ENCODE measurements at regions not wholly inside any gene's neighbourhood (a gene's known extent, or its start where the extent isn't known, plus 50 kb on each side); places are given as distances from the start of the nearest gene placed in this dataset.

GRCh38 chr1:34617321-34618118 lies 137.3 kb upstream of the GJB5 start:
- no peak for ATAC-seq (ENCODE audit: low read depth)
- no peak for DNase-seq (ENCODE audit: low spot score in 2 of 2)
- Mint-ChIP-seq H3K27ac (no peak overlapping the region), H3K4me3 (no peak overlapping the region), H3K36me3 (no peaks in the 10 kb centered on the region), H3K27me3 (peaks cover 16% of the 10 kb centered on the region), H3K9me3 (no peaks in the 10 kb centered on the region), H3K4me1 (no peaks in the 10 kb centered on the region)

GRCh38 chr1:34618381-34618780 lies 136.5 kb upstream of the GJB5 start:
- Mint-ChIP-seq H3K27me3 (peaks cover 17% of the 10 kb centered on the region), H3K36me3 (no peaks in the 10 kb centered on the region), H3K4me3 (no peak overlapping the region), H3K27ac (no peak overlapping the region), H3K4me1 (no peaks in the 10 kb centered on the region), H3K9me3 (no peaks in the 10 kb centered on the region)
- DNase-seq (ENCODE audit: low spot score in 2 of 2) = no peak
- no peak for ATAC-seq (ENCODE audit: low read depth)

DNA sequence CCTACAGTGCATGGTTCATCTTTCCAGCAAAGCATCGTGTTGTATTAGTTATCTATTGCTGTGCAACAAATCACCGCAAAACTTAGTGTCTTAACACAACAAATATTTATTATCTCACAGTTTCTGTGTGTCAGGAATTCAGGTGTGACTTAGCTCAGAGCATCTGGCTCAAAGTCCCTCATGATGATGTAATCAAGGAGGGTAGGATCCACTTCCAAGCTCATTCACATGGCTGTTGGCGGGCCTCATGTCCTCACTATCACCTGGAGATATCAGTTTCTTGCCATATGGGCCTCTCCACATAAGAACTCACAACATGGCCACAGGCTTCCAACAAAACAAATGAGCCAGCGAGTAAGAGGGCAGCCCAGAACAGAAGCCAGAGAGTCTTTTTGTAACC lies 135.6 kb upstream of the GJB5 start:
- no peak for DNase-seq (ENCODE audit: low spot score in 2 of 2)
- H3K36me3 Mint-ChIP-seq = no peaks in the 10 kb centered on the region
- H3K4me1 Mint-ChIP-seq = no peaks in the 10 kb centered on the region
- peaks cover 19% of the 10 kb centered on the region for H3K27me3 Mint-ChIP-seq
- H3K27ac Mint-ChIP-seq = no peak overlapping the region
- no peak for ATAC-seq (ENCODE audit: low read depth)
- H3K9me3 Mint-ChIP-seq = no peaks in the 10 kb centered on the region
- no peak overlapping the region for H3K4me3 Mint-ChIP-seq

- Mint-ChIP-seq H3K27ac (no peak overlapping the region), H3K4me3 (no peak overlapping the region), H3K27me3 (peaks cover 18% of the 10 kb centered on the region), H3K9me3 (no peaks in the 10 kb centered on the region), H3K36me3 (no peaks in the 10 kb centered on the region), H3K4me1 (no peaks in the 10 kb centered on the region)
- no peak for ATAC-seq (ENCODE audit: low read depth)
- no peak for DNase-seq (ENCODE audit: low spot score in 2 of 2)
Observed at GRCh38 chr1:34621916-34622315, 132.9 kb upstream of the GJB5 start.

GRCh38 chr1:34625521-34626015 lies 129.3 kb upstream of the GJB5 start:
- H3K4me1 Mint-ChIP-seq = no peaks in the 10 kb centered on the region
- peaks cover 13% of the 10 kb centered on the region for H3K27me3 Mint-ChIP-seq

DNA sequence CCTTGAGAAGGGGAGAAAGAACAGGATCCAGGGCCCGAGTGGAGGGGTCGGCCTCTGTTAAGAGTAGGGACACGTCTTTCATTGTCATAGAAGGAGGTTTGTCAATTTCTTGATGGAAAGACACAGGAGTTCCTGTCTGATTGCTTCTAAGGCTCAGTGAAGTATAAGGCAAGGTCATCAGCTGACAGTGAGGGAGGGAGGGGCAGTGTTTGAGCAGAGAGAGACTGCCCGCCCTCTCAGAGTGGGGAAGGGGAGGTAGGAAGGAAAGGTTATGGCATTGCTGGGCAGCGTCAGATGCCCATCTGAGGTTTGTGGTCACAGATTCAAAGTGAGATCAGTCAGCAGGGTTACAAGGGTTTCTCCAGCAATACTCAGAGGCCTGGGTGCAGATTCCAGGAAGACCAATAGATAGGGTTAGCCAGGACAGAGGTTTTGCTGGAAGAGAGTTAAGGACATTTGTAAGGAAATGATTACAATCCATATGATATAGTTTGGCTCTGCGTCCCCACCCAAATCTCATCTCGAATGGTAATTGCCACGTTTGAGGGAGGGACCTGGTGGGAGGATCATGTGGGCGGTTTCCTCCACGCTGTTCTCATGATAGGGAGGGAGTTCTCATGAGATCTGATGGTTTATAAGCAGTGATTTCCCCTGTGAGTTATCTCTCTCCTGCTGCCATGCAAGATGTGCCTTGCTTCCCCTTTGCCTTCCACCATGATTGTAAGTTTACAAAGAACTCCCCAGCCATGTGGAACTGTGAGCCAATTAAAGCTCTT lies 127.2 kb upstream of the GJB5 start:
- Mint-ChIP-seq H3K9me3 (no peaks in the 10 kb centered on the region), H3K27me3 (peaks cover 10% of the 10 kb centered on the region), H3K4me1 (no peaks in the 10 kb centered on the region), H3K4me3 (no peak overlapping the region), H3K36me3 (no peaks in the 10 kb centered on the region), H3K27ac (no peak overlapping the region)
- no peak for DNase-seq (ENCODE audit: low spot score in 2 of 2)
- no peak for ATAC-seq (ENCODE audit: low read depth)

More at GRCh38 chr1:34625521-34626015, 129.3 kb upstream of the GJB5 start:
- H3K36me3 Mint-ChIP-seq = no peaks in the 10 kb centered on the region
- H3K4me3 Mint-ChIP-seq = no peak overlapping the region
- no peak for ATAC-seq (ENCODE audit: low read depth)
- H3K9me3 Mint-ChIP-seq = no peaks in the 10 kb centered on the region
- H3K27ac Mint-ChIP-seq = no peak overlapping the region
- DNase-seq (ENCODE audit: low spot score in 2 of 2) = no peak

GRCh38 chr1:34631126-34631525 lies 123.7 kb upstream of the GJB5 start:
- ATAC-seq (ENCODE audit: low read depth) = no peak
- H3K9me3 Mint-ChIP-seq = peaks cover 3% of the 10 kb centered on the region

DNA sequence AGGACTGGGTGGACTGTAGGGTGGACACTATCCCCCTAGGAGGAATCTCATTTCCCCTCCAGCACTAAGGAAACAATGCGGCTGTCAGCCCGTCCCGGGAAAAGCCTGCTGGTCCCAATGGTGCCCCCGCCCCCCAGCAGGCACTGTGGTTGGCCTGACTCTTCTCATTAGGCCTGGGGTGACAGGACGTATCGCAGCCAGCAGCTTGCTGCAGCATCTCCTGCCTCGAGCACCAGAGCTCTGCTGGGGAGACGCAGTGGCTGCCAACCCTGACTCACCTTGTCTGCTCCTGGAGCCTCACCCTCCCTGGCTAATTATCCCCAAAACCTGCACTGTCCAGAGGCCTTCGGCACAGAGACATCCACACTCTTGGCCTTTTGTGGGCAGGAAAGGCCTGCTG lies 115.1 kb upstream of the GJB5 start:
- Mint-ChIP-seq H3K27ac (no peak overlapping the region), H3K36me3 (no peaks in the 10 kb centered on the region), H3K27me3 (peaks cover 17% of the 10 kb centered on the region), H3K4me1 (no peaks in the 10 kb centered on the region), H3K9me3 (peaks cover 5% of the 10 kb centered on the region), H3K4me3 (no peak overlapping the region)
- no peak for ATAC-seq (ENCODE audit: low read depth)
- DNase-seq (ENCODE audit: low spot score in 2 of 2) = no peak

More at GRCh38 chr1:34631126-34631525, 123.7 kb upstream of the GJB5 start:
- peaks cover 5% of the 10 kb centered on the region for H3K27me3 Mint-ChIP-seq
- DNase-seq (ENCODE audit: low spot score in 2 of 2) = no peak
- H3K4me3 Mint-ChIP-seq = no peak overlapping the region
- H3K27ac Mint-ChIP-seq = no peak overlapping the region
- H3K36me3 Mint-ChIP-seq = no peaks in the 10 kb centered on the region
- no peaks in the 10 kb centered on the region for H3K4me1 Mint-ChIP-seq

- no peak for DNase-seq (ENCODE audit: low spot score in 2 of 2)
- no peak for ATAC-seq (ENCODE audit: low read depth)
- H3K9me3 Mint-ChIP-seq = peaks cover 3% of the 10 kb centered on the region
- no peak overlapping the region for H3K27ac Mint-ChIP-seq
- no peak overlapping the region for H3K4me3 Mint-ChIP-seq
- H3K27me3 Mint-ChIP-seq = peaks cover 15% of the 10 kb centered on the region
- H3K36me3 Mint-ChIP-seq = no peaks in the 10 kb centered on the region
- H3K4me1 Mint-ChIP-seq = no peaks in the 10 kb centered on the region
Observed at GRCh38 chr1:34640654-34641401, 114.0 kb upstream of the GJB5 start.

- no peak for DNase-seq (ENCODE audit: low spot score in 2 of 2)
Observed at GRCh38 chr1:34642679-34643078, 112.2 kb upstream of the GJB5 start.

DNA sequence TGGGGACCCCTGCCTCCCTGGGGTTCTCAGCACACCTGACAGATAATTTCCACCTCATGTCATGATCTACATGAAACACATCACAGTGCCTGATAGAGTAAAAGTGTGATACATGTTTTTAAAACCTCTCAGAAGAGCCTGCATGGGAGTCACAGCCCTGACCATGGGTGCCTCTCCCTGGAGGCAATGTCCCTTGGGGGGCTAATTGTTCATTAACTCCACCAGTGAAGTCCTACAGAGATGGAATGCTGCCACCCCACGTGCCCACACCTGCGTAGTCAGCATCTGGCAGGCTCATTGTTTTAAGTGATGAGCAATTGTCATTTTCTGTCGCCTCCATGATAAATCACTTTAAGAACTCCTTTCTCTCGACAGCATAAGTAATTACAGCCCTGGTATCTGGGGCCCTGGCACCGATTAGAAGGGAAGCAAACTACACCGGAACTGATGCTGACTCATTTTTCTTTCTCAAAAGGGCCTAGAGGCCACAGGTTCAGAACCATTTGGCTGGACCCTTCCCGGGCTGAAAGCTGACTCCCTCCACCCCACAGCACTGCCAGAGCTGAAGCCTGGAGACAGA lies 109.6 kb upstream of the GJB5 start:
- no peaks in the 10 kb centered on the region for H3K9me3 Mint-ChIP-seq
- peaks cover 18% of the 10 kb centered on the region for H3K27me3 Mint-ChIP-seq
- DNase-seq (ENCODE audit: low spot score in 2 of 2) (no peak), ATAC-seq (ENCODE audit: low read depth) (no peak)
- H3K27ac Mint-ChIP-seq = no peak overlapping the region
- H3K36me3 Mint-ChIP-seq = no peaks in the 10 kb centered on the region
- no peaks in the 10 kb centered on the region for H3K4me1 Mint-ChIP-seq
- no peak overlapping the region for H3K4me3 Mint-ChIP-seq

More at GRCh38 chr1:34642679-34643078, 112.2 kb upstream of the GJB5 start:
- no peak overlapping the region for H3K4me3 Mint-ChIP-seq
- no peaks in the 10 kb centered on the region for H3K9me3 Mint-ChIP-seq
- no peaks in the 10 kb centered on the region for H3K36me3 Mint-ChIP-seq
- H3K27me3 Mint-ChIP-seq = peaks cover 12% of the 10 kb centered on the region
- ATAC-seq (ENCODE audit: low read depth) = no peak
- no peak overlapping the region for H3K27ac Mint-ChIP-seq
- no peaks in the 10 kb centered on the region for H3K4me1 Mint-ChIP-seq

DNA sequence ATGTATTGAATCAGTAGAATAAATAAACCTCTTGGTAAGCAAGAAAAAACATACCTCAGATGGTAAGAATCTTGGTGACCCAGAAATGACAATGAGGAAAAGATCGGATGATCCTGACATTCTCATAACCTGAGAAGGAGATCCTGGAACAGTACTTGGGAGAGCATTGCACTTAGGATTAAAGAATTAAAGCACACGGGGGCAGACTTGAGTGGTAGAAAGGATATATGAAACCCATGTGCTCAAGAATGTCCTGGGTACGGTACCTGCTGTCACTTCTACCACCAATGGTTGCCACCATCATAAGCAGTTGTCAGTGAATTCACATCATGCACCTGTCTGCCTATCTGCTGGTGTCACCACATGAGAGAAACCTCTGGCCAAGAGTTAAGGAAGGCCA lies 108.9 kb upstream of the GJB5 start:
- H3K4me3 Mint-ChIP-seq = no peak overlapping the region
- no peak overlapping the region for H3K27ac Mint-ChIP-seq
- peaks cover 14% of the 10 kb centered on the region for H3K27me3 Mint-ChIP-seq
- H3K9me3 Mint-ChIP-seq = no peaks in the 10 kb centered on the region
- ATAC-seq (ENCODE audit: low read depth) = no peak
- no peaks in the 10 kb centered on the region for H3K4me1 Mint-ChIP-seq
- no peaks in the 10 kb centered on the region for H3K36me3 Mint-ChIP-seq
- DNase-seq (ENCODE audit: low spot score in 2 of 2) = no peak

- no peaks in the 10 kb centered on the region for H3K9me3 Mint-ChIP-seq
- no peak for ATAC-seq (ENCODE audit: low read depth)
Observed at GRCh38 chr1:34648501-34648900, 106.3 kb upstream of the GJB5 start.

More at GRCh38 chr1:34648501-34648900, 106.3 kb upstream of the GJB5 start:
- Mint-ChIP-seq H3K27ac (no peak overlapping the region), H3K4me1 (no peaks in the 10 kb centered on the region), H3K4me3 (no peak overlapping the region), H3K27me3 (peaks cover 16% of the 10 kb centered on the region), H3K36me3 (no peaks in the 10 kb centered on the region)
- no peak for DNase-seq (ENCODE audit: low spot score in 2 of 2)
